ENCODE measurements at regions not wholly inside any gene's neighbourhood (a gene's known extent, or its start where the extent isn't known, plus 50 kb on each side); places are given as distances from the start of the nearest gene placed in this dataset.

- TF ChIP-seq NR2C2 (IDR thresholded peaks at IDR 0.05; ENCODE audit: borderline replicate concordance, control insufficient read depth, insufficient read length, low read depth) = no peak
- TF ChIP-seq YBX1 (IDR thresholded peaks at IDR 0.05) = no peak
These were observed 134.8 kb upstream of the MSX2 start (continued) for GRCh38 chr5:174589599-174589998.

- no peak overlapping the region for H3K4me2 ChIP-seq (ENCODE audit: control insufficient read depth, insufficient read depth)
These were observed 133.6 kb upstream of the MSX2 start for GRCh38 chr5:174590820-174591219.

GRCh38 chr5:174596429-174596828 lies 128.0 kb upstream of the MSX2 start:
- in situ Hi-C loops (cut with MboI) = no loop called here
- no peak overlapping the region for H3K9ac ChIP-seq (ENCODE audit: control insufficient read depth, insufficient read depth, low read length)
- TF ChIP-seq JUND (IDR thresholded peaks at IDR 0.05; ENCODE audit: low read depth, low read length) = no peak
- TF ChIP-seq PKNOX1 (IDR thresholded peaks at IDR 0.05) = no peak
- no peak for TF ChIP-seq SRF (IDR thresholded peaks at IDR 0.05; ENCODE audit: low read depth in 2 of 2, low read length in 2 of 2)
- TF ChIP-seq SMAD5 (IDR thresholded peaks at IDR 0.05; ENCODE audit: low read depth) = no peak
- no peak for TF ChIP-seq CBX5 (IDR thresholded peaks at IDR 0.05; ENCODE audit: low read depth)
- no peak for TF ChIP-seq SUZ12 (IDR thresholded peaks at IDR 0.05; ENCODE audit: unreplicated experiment)
- TF ChIP-seq SREBF2 (IDR thresholded peaks at IDR 0.05; ENCODE audit: low read length) = no peak
- 6% methylated on average over 1 of the region's 1 CpG for WGBS (ENCODE audit: insufficient coverage, insufficient replicate concordance, low lambda C conversion rate, missing lambda C conversion rate)
- no peak overlapping the region for H3K27ac ChIP-seq (ENCODE audit: control insufficient read depth, insufficient read depth)
- intact Hi-C loops (cut with micrococcal nuclease; ENCODE audit: unreplicated experiment) = no loop called here
- ChIA-PET CTCF (no interaction called here), SMC1A (ENCODE audit: uncharacterized antibody, unreplicated experiment) (no interaction called here), RAD21 (ENCODE audit: unreplicated experiment) (no interaction called here), POLR2A (no interaction called here)
- H3K9me3 ChIP-seq (replicated peaks; ENCODE audit: control insufficient read depth, insufficient read depth, low read length) = no peaks in the 10 kb centered on the region
- H2AFZ ChIP-seq (ENCODE audit: control insufficient read depth, low read depth, low read length) = no peak overlapping the region
- no peaks in the 10 kb centered on the region for H4K20me1 ChIP-seq (ENCODE audit: control insufficient read depth, insufficient read depth)
- H3K36me3 ChIP-seq (ENCODE audit: control insufficient read depth in 2 of 2, insufficient read depth in 2 of 2, low read length in 1 of 2) = no peaks in the 10 kb centered on the region
- no peak overlapping the region for H3K4me3 ChIP-seq
- no peak for FAIRE-seq
- no peaks in the 10 kb centered on the region; a peak in 1 of 4 replicates for H3K27me3 ChIP-seq (replicated peaks in 1 of 2; ENCODE audit: control insufficient read depth in 2 of 2, insufficient read depth in 2 of 2, low read length in 1 of 2)
- H3K4me1 ChIP-seq (ENCODE audit: control insufficient read depth, insufficient read depth, low read length) = no peaks in the 10 kb centered on the region
- H3K4me2 ChIP-seq (ENCODE audit: control insufficient read depth, insufficient read depth) = no peak overlapping the region
- no peaks in the 10 kb centered on the region for H3K79me2 ChIP-seq (ENCODE audit: control insufficient read depth, insufficient read depth, low read length)
- ATAC-seq = no peak
- no peak for DNase-seq (ENCODE audit: low read depth, low spot score)
- BruUV-seq (replicated peaks) = no TSS peak

More at GRCh38 chr5:174590820-174591219, 133.6 kb upstream of the MSX2 start:
- WGBS (ENCODE audit: insufficient coverage, insufficient replicate concordance, low lambda C conversion rate, missing lambda C conversion rate) = 10% methylated on average over 2 of the region's 3 CpGs
- no peak overlapping the region for H2AFZ ChIP-seq (ENCODE audit: control insufficient read depth, low read depth, low read length)
- no TSS peak for BruUV-seq (replicated peaks)
- DNase-seq (ENCODE audit: low read depth, low spot score) (no peak), FAIRE-seq (no peak), ATAC-seq (no peak)
- H3K36me3 ChIP-seq (ENCODE audit: control insufficient read depth in 2 of 2, insufficient read depth in 2 of 2, low read length in 1 of 2) = no peaks in the 10 kb centered on the region
- in situ Hi-C loops (cut with MboI) (no loop called here), intact Hi-C loops (cut with micrococcal nuclease; ENCODE audit: unreplicated experiment) (no loop called here)
- H3K4me1 ChIP-seq (ENCODE audit: control insufficient read depth, insufficient read depth, low read length) = no peaks in the 10 kb centered on the region
- ChIA-PET POLR2A (no interaction called here), SMC1A (ENCODE audit: uncharacterized antibody, unreplicated experiment) (no interaction called here), RAD21 (ENCODE audit: unreplicated experiment) (no interaction called here), CTCF (no interaction called here)
- no peaks in the 10 kb centered on the region for H3K79me2 ChIP-seq (ENCODE audit: control insufficient read depth, insufficient read depth, low read length)
- no peak overlapping the region for H3K27ac ChIP-seq (ENCODE audit: control insufficient read depth, insufficient read depth)
- no peaks in the 10 kb centered on the region; a peak in 1 of 4 replicates for H3K27me3 ChIP-seq (replicated peaks in 1 of 2; ENCODE audit: control insufficient read depth in 2 of 2, insufficient read depth in 2 of 2, low read length in 1 of 2)
- H3K4me3 ChIP-seq = no peak overlapping the region
- H3K9me3 ChIP-seq (replicated peaks; ENCODE audit: control insufficient read depth, insufficient read depth, low read length) = no peaks in the 10 kb centered on the region; the same call in 2 of the 3 replicates
- H4K20me1 ChIP-seq (ENCODE audit: control insufficient read depth, insufficient read depth) = no peaks in the 10 kb centered on the region
- TF ChIP-seq CBX5 (IDR thresholded peaks at IDR 0.05; ENCODE audit: low read depth) (no peak), MEF2B (IDR thresholded peaks at IDR 0.05; ENCODE audit: partially characterized antibody, poor library complexity, severe bottlenecking) (no peak)
- H3K9ac ChIP-seq (ENCODE audit: control insufficient read depth, insufficient read depth, low read length) = no peak overlapping the region

Measured in GM12878 (cell line).